ENCODE measurements at regions not wholly inside any gene's neighbourhood (a gene's known extent, or its start where the extent isn't known, plus 50 kb on each side); places are given as distances from the start of the nearest gene placed in this dataset.

DNA sequence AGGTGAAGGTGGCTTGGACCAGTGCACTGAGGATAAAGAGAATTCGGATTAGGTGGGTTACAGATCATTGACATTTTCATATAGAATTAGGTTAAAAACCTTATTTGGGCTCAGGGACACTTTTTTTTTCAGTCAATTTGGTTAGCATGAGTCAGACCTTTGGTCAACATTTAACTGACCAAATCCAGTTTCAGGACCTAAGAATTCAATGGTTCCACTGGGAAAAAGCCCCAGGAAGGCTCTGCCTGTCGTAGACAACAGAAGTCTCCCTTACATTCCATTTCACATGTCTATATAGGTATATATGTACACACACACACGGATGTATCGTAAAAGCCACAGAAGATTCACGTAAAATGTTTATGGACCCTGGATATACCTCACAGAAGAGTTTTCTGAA lies 184.2 kb upstream of the RREB1 start:
- H3K27me3 ChIP-seq (ENCODE audit: insufficient read depth, low read length), result no peaks in the 10 kb centered on the region
- H3K18ac ChIP-seq (ENCODE audit: insufficient read length, low read depth, low read length), result no peak overlapping the region
- no peak overlapping the region for H3T11ph ChIP-seq (ENCODE audit: low read length)
- Mint-ChIP-seq H3K4me1 (peaks cover 8 to 11% of the 10 kb centered on the region in 2 experiments; a peak in 3 of 4 replicates), H3K9me3 (no peaks in the 10 kb centered on the region; a peak in 1 of 5 replicates), H3K36me3 (ENCODE audit: insufficient read depth in 1 of 3, low read depth in 3 of 3) (no peaks in the 10 kb centered on the region), H3K4me3 (no peak overlapping the region), H3K27me3 (ENCODE audit: low read depth) (peaks cover 5% of the 10 kb centered on the region), H3K27ac (no peak overlapping the region)
- no peaks in the 10 kb centered on the region for H3K79me1 ChIP-seq (ENCODE audit: insufficient read depth, low read depth, low read length, poor library complexity, severe bottlenecking)
- H3K23ac ChIP-seq (ENCODE audit: insufficient read length, low read depth, low read length), result no peak overlapping the region
- no peak overlapping the region for H3K27ac ChIP-seq (ENCODE audit: insufficient read length, low read depth, low read length)
- H3K9ac ChIP-seq (ENCODE audit: extremely low read depth, insufficient read length, low read length), result no peak overlapping the region
- no peak overlapping the region for H2BK20ac ChIP-seq (ENCODE audit: low read depth, low read length, poor library complexity, severe bottlenecking)
- H4K8ac ChIP-seq (replicated peaks; ENCODE audit: insufficient read length, low read depth, low read length), result no peak overlapping the region
- no peaks in the 10 kb centered on the region for H3K79me2 ChIP-seq (ENCODE audit: insufficient read depth, low read length)
- WGBS (ENCODE audit: extremely low coverage, insufficient read length, low lambda C conversion rate), result no CpG with 5 or more reads among the region's 5 CpGs
- H3K9me3 ChIP-seq (ENCODE audit: control insufficient read depth, low read depth, low read length), result no peaks in the 10 kb centered on the region
- no peak overlapping the region for H2BK12ac ChIP-seq (ENCODE audit: insufficient read length, low read depth, low read length)
- H3K4me2 ChIP-seq (ENCODE audit: insufficient read depth, insufficient read length, low read length), result no peak overlapping the region
- no peaks in the 10 kb centered on the region for H4K20me1 ChIP-seq (ENCODE audit: control insufficient read depth, insufficient read depth, insufficient read length)
- H3K4ac ChIP-seq (ENCODE audit: low read depth, low read length), result no peak overlapping the region
- H2BK5ac ChIP-seq (ENCODE audit: insufficient read length, low read length), result no peak overlapping the region
- no peak overlapping the region for H3K14ac ChIP-seq (ENCODE audit: insufficient read depth, low read length)
- H2AK5ac ChIP-seq (ENCODE audit: insufficient read length, low read length), result no peak overlapping the region
- no peak overlapping the region for H2BK120ac ChIP-seq (ENCODE audit: low read depth, low read length, poor library complexity, severe bottlenecking)
- no peak overlapping the region for H4K91ac ChIP-seq (ENCODE audit: insufficient read length, low read depth, low read length)
- no peak for DNase-seq
- no peaks in the 10 kb centered on the region for H3K23me2 ChIP-seq (ENCODE audit: insufficient read length, low read depth, low read length, poor library complexity, severe bottlenecking)
- H2AFZ ChIP-seq (ENCODE audit: low read length), result no peak overlapping the region
- H4K5ac ChIP-seq (ENCODE audit: insufficient read length, low read depth, low read length), result no peak overlapping the region
- H3K4me1 ChIP-seq (ENCODE audit: insufficient read depth, low read length), result no peaks in the 10 kb centered on the region
- H3K56ac ChIP-seq (ENCODE audit: insufficient read length, low read depth, low read length), result no peak overlapping the region
- no peak overlapping the region for H2BK15ac ChIP-seq (ENCODE audit: low read depth, low read length)
- TF ChIP-seq, protein P1, sequence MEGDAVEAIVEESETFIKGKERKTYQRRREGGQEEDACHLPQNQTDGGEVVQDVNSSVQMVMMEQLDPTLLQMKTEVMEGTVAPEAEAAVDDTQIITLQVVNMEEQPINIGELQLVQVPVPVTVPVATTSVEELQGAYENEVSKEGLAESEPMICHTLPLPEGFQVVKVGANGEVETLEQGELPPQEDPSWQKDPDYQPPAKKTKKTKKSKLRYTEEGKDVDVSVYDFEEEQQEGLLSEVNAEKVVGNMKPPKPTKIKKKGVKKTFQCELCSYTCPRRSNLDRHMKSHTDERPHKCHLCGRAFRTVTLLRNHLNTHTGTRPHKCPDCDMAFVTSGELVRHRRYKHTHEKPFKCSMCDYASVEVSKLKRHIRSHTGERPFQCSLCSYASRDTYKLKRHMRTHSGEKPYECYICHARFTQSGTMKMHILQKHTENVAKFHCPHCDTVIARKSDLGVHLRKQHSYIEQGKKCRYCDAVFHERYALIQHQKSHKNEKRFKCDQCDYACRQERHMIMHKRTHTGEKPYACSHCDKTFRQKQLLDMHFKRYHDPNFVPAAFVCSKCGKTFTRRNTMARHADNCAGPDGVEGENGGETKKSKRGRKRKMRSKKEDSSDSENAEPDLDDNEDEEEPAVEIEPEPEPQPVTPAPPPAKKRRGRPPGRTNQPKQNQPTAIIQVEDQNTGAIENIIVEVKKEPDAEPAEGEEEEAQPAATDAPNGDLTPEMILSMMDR (conservative IDR thresholded peaks at IDR 0.05), result no peak
